Limb (tissue), 2 donors: ENCODE measurements at regions not wholly inside any gene's neighbourhood (a gene's known extent, or its start where the extent isn't known, plus 50 kb on each side); places are given as distances from the start of the nearest gene placed in this dataset.

ENCODE experiments used
- DNase-seq, 2 donors: peaks; one replicate each; pipeline ENCODE4 v3.0.0-alpha.2; 2016; ENCODE audit errors: extremely low spot score in 2 of 2

- DNase-seq: no peak
Measured at GRCh38 chr10:43882711-43883110, 234.0 kb upstream of the ZNF32 start.

GRCh38 chr10:43881657-43882056 lies 233.0 kb upstream of the ZNF32 start:
- no peak for DNase-seq

- no peak for DNase-seq
Measured at GRCh38 chr10:43880160-43880559, 231.5 kb upstream of the ZNF32 start.

GRCh38 chr10:43879742-43880141 lies 231.1 kb upstream of the ZNF32 start:
- DNase-seq: no peak

GRCh38 chr10:43879162-43879561 lies 230.5 kb upstream of the ZNF32 start:
- no peak for DNase-seq

- DNase-seq: no peak
Measured at GRCh38 chr10:43878386-43878785, 229.7 kb upstream of the ZNF32 start.

GRCh38 chr10:43876976-43877375 lies 228.3 kb upstream of the ZNF32 start:
- no peak for DNase-seq

- no peak for DNase-seq
Measured at GRCh38 chr10:43874984-43875383, 226.3 kb upstream of the ZNF32 start.

- no peak for DNase-seq
Measured at GRCh38 chr10:43873717-43874116, 225.0 kb upstream of the ZNF32 start.

GRCh38 chr10:43872644-43873043 lies 224.0 kb upstream of the ZNF32 start:
- DNase-seq: no peak

- DNase-seq: no peak
Measured at GRCh38 chr10:43871545-43871944, 222.9 kb upstream of the ZNF32 start.

- no peak for DNase-seq
Measured at GRCh38 chr10:43870968-43871439, 222.3 kb upstream of the ZNF32 start.

GRCh38 chr10:43869669-43870322 lies 221.1 kb upstream of the ZNF32 start:
- DNase-seq: no peak

- peak in 1 of 2 donors; percentile 23 for DNase-seq
Measured at GRCh38 chr10:43868952-43869351, 220.3 kb upstream of the ZNF32 start.

GRCh38 chr10:43867667-43868565 lies 219.2 kb upstream of the ZNF32 start:
- DNase-seq: peak; percentile 39 to 51

- DNase-seq: peak in 1 of 2 donors; percentile 13
Measured at GRCh38 chr10:43867113-43867512, 218.4 kb upstream of the ZNF32 start.

- DNase-seq: peak in 1 of 2 donors; percentile 10
Measured at GRCh38 chr10:43866712-43867111, 218.0 kb upstream of the ZNF32 start.

- DNase-seq: peak in 1 of 2 donors; percentile 26
Measured at GRCh38 chr10:43865265-43866135, 216.8 kb upstream of the ZNF32 start.

GRCh38 chr10:43864656-43865055 lies 216.0 kb upstream of the ZNF32 start:
- no peak for DNase-seq

- DNase-seq: no peak
Measured at GRCh38 chr10:43863859-43864591, 215.3 kb upstream of the ZNF32 start.

GRCh38 chr10:43863270-43863669 lies 214.6 kb upstream of the ZNF32 start:
- DNase-seq: peak in 1 of 2 donors; percentile 11
